ENCODE measurements at regions not wholly inside any gene's neighbourhood (a gene's known extent, or its start where the extent isn't known, plus 50 kb on each side); places are given as distances from the start of the nearest gene placed in this dataset.
"Not testable (repeated sequence)": the region's sequence is repeated elsewhere in the genome, so short reads cannot be mapped to it uniquely, and the experiment has no call there.

DNA sequence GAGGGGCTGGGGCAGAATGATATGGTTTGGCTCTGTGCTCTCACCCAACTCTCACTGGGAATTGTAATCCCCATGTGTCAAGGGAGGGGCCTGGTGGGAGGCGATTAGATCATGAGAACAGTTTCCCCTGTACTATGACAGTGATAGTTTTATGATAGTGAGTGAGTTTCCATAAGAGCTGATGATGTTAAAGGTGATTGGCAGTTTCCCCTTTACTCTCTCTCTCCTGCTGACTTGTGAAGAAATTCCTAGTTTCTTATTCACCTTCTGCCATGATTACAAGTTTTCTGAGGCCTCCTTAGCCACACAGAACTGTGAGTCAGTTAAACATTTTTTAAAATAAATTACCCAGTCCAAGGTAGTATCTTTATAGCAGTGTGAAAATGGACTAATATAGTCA is 120.4 kb upstream of the CDH9 start:
- no peak for DNase-seq (ENCODE audit: low spot score)

DNA sequence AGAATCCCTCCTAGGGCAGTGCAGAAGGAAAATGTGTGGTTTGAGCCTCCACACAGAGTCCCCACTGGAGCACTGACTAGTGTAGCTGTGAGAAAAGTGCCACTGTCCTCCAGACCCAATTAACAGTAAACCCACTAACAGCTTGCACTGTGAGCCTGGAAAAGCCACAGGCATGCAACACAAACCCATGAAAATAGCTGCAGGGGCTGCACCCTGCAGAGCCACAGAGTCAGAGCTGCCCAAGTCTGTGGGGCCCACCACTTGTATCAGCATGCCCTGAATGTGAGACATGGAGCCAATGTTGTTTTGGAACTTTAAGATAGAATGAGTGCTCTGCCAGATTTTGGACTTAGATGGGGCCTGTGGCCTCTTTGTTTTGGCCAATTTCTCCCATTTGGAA is 119.8 kb upstream of the CDH9 start:
- DNase-seq (ENCODE audit: low spot score), result no peak

DNA sequence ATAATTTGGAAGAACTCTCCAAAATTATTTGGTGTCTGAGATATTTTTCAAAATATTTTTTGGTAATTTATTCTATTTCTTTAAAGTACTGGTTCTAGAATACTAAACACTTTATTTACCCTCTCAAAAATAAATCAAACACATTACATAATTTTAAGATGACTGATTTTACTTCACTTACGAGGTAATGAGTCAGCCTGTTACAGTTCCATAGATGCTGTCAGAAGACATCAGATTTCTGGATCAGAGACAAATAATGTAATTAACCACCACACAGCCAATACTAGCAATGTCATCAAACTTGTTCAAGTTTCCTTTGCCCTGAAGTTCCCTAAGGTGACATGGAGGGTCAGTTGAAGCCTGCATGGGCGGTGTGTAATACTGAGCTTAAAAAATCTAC is 106.1 kb upstream of the CDH9 start:
- DNase-seq (ENCODE audit: low spot score), result no peak

DNA sequence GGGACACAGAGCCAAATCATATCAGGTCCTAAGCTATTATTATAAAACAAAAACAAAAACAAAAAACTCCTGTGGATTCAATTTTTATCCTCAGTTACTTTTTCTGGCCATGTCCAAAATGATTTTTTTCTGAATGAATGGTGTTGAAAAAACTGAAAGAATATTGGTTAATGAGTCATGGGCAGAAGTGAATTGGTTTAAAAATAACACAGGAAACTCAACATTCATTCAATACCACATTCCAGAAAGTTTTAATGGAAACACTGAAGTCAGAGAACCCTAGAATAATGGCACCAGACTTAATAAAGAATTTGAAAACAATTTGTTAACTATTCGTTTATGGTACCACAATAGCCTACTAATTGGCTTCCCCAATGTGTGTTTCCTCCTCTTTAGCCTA is 102.4 kb upstream of the CDH9 start:
- no peak for DNase-seq (ENCODE audit: low spot score)

DNA sequence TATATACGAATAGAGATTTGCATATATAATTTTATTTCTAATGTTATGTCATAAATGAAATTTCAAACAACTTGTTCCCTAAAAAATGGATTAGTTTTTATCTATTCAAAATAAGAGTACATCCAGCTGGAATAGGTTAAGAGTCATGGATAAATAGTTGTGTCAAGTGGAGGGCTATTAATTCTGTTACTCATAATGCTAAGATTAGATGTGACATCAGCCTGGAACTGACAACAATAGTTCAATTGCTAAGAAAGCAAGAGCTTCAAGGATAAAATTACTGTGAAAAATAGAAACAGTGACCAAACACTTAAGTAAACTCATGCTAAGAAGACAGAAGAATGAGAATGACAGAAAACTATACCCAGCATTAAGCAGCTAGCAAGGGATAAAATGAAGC is 92.2 kb upstream of the CDH9 start:
- no peak for DNase-seq (ENCODE audit: low spot score)

DNA sequence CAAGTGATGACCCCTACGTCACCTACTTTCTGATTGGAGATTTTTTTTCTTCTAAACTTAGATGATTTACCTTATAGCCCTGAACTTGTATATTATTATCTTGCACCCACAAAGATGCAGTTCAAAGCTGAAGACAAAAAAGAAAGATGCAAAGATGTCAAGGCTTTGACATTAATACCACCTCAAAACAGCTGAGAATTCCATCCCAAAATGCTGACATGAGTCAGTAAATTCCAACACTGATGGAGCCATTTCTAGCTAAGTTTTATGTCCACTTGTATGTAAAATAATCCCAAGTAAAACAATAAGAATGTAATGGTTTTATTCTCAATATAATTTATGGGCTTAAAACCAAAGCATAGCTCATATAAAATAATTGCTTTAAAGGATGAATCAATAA is 91.5 kb upstream of the CDH9 start:
- DNase-seq (ENCODE audit: low spot score), result no peak

DNA sequence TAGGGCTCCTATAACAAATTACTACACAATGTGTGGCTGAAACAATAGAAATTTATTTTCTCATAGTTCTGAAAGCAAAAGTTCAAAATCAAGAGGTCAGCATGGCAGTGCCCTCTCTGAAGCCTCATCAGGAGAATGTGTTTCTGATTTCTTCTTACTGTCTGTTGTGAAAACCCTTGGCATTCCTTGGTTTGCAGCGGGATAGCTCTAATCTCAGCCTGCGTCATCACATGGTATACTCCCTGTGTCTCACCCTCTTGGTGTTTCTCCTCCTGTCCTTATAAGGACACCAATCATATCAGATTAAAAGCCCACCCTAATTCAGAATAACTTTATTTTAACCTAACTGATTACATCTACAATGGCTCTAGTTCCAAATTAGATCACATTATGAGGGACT is 87.5 kb upstream of the CDH9 start:
- DNase-seq (ENCODE audit: low spot score), result no peak

DNA sequence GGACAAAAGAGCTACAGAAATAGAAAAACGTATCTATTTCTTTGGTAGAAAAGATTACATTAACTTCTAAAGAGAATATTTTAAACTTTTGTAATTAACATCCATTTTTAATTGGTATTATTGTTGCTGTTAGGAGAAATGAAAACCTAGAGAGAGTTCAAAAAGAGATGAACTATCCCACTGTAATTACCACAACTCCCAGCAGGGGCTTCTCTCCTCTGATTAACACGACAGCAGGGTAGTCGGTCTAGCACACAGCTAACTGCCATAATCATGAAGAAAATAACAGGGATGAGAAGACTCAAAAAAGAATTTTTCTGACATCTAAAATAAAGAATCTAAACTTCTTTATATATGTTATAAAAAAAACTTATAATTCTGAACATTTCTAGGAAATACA is 86.2 kb upstream of the CDH9 start:
- DNase-seq (ENCODE audit: low spot score), result peak; percentile 45

DNA sequence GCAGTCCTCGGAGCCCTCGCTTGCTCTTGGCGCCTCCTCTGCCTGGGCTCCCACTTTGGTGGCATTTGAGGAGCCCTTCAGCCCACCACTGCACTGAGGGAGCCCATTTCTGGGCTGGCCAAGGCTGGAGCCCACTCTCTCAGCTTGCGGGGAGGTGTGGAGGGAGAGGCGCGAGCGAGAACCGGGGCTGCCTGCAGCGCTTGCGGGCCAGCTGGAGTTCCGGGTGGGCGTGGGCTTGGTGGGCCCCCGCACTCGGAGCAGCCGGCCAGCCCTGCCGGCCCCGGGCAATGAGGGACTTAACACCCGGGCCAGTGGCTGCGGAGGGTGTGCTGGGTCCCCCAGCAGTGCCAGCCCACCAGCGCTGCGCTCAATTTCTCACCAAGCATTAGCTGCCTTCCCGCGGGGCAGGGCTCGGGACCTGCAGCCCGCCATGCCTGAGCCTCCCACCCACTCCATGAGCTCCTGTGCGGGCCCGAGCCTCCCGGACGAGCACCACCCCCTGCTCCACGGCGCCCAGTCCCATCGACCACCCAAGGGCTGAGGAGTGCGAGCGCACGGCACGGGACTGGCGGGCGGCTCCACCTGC is 81.4 kb upstream of the CDH9 start:
- not testable (repeated sequence) for DNase-seq (ENCODE audit: low spot score)

DNA sequence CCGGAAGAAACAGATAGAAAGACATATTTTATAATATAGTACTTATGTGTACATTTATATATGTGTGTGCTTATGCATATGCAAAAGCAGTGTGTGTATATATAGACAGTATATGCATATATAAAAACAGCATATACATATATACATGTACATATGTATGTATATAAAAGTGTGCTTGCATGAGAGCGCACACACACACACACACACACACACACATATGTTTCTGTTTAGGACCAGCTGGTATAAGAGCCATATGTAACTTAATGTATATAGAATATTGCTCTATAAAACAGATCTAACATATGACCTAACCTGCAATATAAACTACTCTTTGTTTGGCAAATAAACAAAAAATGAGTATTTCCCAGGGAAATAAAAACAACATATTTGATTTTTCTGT is 65.1 kb upstream of the CDH9 start:
- DNase-seq (ENCODE audit: low spot score), result no peak

DNA sequence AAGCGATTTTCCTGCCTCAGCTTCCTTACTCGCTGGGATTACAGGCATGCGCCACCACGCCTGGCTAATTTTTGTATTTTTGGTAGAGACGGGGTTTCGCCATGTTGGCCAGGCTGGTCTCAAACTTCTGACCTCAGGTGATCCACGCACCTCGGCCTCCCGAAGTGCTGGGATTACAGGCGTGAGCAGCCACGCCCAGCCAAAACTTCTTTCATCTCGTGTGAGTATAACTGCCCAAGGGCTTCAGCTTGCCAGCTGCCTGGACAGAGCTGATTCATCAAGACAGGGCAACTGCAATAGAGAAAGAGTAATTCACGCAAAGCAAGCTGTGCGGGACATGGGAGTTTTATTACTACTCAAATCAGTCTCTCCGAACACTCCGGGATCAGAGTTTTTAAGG is 57.4 kb upstream of the CDH9 start:
- not testable (repeated sequence) for DNase-seq (ENCODE audit: low spot score)

DNA sequence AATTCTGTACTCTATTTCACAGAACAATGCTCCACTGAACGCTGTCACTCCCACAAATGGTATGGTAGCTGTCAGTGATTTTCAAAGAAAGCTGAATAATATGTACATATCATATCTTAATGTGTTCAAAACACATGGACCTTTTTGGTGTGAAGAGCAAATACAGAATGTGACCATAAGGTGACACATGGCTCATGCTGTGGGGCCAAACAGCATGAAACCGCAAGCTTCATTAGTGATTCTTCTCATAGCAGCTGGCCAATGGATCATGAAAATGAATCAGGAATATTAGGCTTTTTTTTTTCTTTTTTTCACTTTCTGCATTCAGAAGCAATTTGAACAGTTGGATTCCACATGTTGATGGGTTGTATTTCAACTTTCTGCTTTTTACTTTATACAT is 54.9 kb upstream of the CDH9 start:
- DNase-seq (ENCODE audit: low spot score), result no peak

DNA sequence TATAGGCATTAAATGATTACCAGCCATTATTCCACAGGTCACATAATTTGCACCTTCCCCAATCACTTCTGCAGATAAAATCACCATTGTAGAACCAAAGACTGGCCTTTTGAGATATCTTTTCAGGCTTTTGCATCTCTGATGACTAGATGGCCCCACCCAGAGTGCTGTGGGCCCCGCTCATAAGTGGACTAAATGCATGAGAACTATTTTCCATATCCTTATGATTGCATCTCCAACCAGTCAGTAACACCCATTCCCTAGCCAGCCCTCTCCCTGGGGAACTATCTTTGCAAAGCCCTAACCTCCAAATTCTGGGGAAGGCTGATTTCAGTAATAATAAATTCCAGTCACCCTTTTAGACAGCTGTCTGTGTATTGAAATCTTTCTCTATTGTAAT is 53.5 kb upstream of the CDH9 start:
- no peak for DNase-seq (ENCODE audit: low spot score)

DNA sequence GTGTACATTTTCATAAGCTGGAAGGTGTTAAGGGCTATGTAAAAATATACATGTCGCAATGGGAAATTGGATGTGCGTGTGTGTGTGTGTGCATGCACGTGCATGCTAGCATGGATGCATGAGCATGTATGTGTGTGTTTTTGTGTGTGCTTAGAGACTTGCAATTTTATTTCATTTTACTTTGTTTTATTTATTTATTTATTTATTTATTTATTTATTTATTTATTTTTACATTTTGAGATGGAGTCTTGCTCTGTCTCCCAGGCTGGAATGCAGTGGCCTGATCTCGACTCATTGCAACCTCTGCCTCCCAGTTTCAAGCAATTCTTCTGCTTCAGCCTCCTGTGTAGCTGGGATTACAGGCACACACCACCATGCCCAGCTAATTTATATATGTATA is 50.4 kb upstream of the CDH9 start:
- DNase-seq (ENCODE audit: low spot score), result not testable (repeated sequence)

Data from LoVo (cell line).